ENCODE measurements at regions not wholly inside any gene's neighbourhood (a gene's known extent, or its start where the extent isn't known, plus 50 kb on each side); places are given as distances from the start of the nearest gene placed in this dataset.
"Not testable (repeated sequence)": the region's sequence is repeated elsewhere in the genome, so short reads cannot be mapped to it uniquely, and the experiment has no call there.

DNA sequence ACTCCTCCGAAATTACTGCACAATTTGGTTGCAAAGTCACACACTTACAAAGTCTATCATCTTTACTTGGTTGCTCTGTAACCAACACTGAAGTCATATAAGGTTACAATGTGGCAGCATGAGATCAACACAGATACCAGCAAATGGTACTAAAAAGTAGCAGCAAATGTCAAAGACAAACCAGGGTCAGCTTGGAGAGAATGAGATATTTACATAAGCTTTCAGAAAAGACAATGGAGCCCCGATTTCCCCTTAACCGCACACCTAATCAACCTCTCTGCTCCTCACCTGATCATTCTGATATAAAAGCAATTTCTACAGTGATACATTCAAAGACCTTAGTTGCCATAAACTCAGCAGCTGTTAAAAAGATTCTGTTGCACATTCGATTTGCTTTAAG, 76.4 kb upstream of the FOXN3 start:
- DNase-seq (ENCODE audit: low read depth in 3 of 3), result no peak

DNA sequence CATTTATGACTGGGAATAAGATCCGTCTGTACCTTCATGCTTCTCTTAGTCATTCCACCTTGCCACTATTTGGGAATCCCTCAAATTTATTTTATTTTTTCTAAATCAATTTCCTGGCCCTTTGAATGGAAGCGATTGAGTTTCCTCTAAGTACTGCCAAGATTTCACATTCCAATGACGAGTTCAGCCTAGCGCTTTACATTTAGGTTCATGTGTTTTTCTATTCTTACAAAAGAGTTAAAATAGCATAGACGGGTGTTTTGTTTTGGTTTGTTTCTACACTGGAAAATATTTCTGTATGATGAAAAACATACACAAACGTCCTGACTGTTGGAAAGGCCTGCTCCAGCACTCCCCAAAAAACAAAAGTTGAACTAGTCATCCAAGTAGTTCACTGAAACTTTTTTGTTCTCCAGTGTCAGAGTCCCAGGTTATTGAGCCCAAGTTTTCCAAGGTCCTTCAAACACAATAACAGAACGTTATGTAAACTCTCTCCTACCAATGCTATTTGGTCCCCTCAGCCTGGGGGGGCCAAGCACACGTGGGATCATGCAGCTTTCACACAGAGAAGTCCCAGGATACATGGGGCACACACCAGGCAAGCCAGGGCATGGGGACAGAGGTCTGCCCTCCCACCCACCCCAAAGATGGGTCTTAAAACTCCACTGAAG, 74.8 kb upstream of the FOXN3 start:
- DNase-seq (ENCODE audit: low read depth in 3 of 3), result no peak

GRCh38 chr14:89490466-89490865, 73.4 kb upstream of the FOXN3 start:
- no peak for DNase-seq (ENCODE audit: low read depth in 3 of 3)

- no peak for DNase-seq (ENCODE audit: low read depth in 3 of 3)
Measured at GRCh38 chr14:89489761-89490437, 72.9 kb upstream of the FOXN3 start.

DNA sequence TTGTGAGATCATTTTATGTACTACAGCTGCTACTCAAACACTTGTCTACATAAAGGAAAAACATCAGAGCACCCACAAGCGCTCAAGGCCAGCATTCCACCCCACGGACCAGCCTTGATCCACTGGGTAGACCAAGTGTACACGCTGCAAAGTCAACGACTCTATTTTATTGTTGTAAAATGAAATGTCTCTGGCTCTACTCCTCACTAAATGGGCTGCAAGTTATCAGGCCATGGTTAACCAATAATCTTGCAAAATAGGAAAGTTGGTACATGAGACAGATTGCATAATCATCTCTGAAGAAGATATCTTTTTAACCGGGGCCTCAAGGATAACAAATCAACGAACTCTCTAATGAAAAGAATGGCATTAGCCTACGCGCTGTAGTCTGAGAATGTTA, 69.9 kb upstream of the FOXN3 start:
- no peak for DNase-seq (ENCODE audit: low read depth in 3 of 3)

- DNase-seq (ENCODE audit: low read depth in 3 of 3), result no peak
Measured at GRCh38 chr14:89486505-89486904, 69.5 kb upstream of the FOXN3 start.

DNA sequence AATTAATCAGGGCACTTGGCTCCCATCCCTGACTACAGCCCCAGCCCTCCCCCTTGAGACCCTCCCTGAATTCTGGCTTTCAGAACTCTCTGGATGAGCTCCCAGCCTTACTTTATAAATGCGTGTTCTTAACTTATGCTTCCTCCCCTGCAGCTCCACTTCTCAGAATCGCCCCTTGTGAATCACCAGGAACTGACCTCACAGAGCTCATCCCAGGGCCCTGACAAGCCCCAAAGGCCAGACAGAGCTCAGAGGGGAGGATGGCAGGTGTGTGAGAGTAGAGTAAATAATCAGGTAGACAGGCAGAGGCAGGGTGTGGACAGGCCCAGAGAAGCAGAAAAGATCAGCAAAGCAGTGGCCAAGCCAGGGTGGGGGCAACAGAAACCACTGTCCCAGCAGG, 68.2 kb upstream of the FOXN3 start:
- no peak for DNase-seq (ENCODE audit: low read depth in 3 of 3)

- no peak for DNase-seq (ENCODE audit: low read depth in 3 of 3)
Measured at GRCh38 chr14:89484051-89484844, 67.2 kb upstream of the FOXN3 start.

- no peak for DNase-seq (ENCODE audit: low read depth in 3 of 3)
Measured at GRCh38 chr14:89481196-89481595, 64.2 kb upstream of the FOXN3 start.

DNA sequence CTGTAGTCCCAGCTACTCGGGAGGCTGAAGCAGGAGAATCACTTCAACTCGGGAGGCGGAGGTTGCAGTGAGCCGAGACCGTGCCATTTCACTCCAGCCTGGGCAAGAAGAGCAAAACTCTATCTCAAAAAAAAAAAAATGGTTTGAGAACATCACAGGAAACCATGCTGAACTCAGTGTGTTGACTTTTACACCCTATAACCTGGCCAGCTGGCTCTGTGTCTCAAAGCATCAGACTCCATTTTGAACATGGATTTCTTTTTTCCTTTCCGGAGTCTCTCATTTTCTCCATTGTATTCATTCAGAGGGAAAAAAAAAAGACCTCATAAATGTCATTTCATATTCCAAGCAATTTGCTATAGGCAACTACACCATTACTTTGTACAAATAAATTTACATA, 63.2 kb upstream of the FOXN3 start:
- DNase-seq (ENCODE audit: low read depth in 3 of 3), result no peak

- DNase-seq (ENCODE audit: low read depth in 3 of 3), result no peak
Measured at GRCh38 chr14:89479802-89480201, 62.8 kb upstream of the FOXN3 start.

DNA sequence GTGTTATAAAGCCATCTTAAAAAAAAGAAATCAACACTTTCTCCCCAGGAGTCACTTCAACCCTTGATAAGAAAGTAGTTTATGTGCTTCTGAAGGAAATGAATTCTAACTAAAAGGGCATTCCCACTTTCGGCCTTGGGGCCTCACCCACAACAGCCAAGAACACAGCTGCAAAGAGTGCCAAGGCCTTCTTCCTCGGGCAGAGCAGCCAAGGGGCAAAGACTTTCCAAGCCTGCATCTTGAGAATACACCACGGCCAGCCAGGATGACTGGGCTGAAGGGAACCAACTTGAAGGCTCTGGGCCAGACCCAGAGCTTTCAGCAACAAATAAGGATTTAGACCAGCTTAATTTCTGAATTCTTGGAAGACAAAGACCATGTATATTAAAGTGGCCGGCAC, 60.4 kb upstream of the FOXN3 start:
- DNase-seq (ENCODE audit: low read depth in 3 of 3), result no peak

DNA sequence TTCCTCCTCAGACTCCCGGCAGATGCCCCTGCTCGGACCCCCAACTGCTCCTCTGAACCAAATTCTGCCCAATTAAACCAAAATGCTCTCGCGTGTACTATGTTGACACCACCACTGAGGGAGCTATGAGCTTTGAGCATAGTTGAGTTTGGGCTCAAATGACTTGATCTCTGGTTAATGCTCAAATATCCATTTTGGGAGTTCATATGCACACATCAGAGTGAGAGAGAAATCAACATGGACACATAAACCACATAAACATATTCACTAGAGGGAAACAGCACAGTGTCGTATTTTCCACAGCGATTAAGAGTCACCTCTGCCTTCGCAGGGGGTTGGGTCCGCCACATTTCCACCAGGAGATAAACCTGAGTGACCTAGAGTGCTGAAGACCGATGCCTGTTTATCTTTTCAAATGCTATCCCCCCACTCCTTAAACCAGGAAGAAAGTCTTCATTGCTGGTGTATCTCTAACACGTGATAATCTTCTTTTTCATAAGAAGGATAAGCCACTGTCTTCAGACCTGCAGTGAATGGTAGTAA, 59.4 kb upstream of the FOXN3 start:
- no peak for DNase-seq (ENCODE audit: low read depth in 3 of 3)

GRCh38 chr14:89474464-89474863, 57.4 kb upstream of the FOXN3 start:
- no peak for DNase-seq (ENCODE audit: low read depth in 3 of 3)

GRCh38 chr14:89473989-89474388, 57.0 kb upstream of the FOXN3 start:
- no peak for DNase-seq (ENCODE audit: low read depth in 3 of 3)

- no peak for DNase-seq (ENCODE audit: low read depth in 3 of 3)
Measured at GRCh38 chr14:89473569-89473968, 56.5 kb upstream of the FOXN3 start.

- no peak for DNase-seq (ENCODE audit: low read depth in 3 of 3)
Measured at GRCh38 chr14:89470401-89470800, 53.4 kb upstream of the FOXN3 start.

DNA sequence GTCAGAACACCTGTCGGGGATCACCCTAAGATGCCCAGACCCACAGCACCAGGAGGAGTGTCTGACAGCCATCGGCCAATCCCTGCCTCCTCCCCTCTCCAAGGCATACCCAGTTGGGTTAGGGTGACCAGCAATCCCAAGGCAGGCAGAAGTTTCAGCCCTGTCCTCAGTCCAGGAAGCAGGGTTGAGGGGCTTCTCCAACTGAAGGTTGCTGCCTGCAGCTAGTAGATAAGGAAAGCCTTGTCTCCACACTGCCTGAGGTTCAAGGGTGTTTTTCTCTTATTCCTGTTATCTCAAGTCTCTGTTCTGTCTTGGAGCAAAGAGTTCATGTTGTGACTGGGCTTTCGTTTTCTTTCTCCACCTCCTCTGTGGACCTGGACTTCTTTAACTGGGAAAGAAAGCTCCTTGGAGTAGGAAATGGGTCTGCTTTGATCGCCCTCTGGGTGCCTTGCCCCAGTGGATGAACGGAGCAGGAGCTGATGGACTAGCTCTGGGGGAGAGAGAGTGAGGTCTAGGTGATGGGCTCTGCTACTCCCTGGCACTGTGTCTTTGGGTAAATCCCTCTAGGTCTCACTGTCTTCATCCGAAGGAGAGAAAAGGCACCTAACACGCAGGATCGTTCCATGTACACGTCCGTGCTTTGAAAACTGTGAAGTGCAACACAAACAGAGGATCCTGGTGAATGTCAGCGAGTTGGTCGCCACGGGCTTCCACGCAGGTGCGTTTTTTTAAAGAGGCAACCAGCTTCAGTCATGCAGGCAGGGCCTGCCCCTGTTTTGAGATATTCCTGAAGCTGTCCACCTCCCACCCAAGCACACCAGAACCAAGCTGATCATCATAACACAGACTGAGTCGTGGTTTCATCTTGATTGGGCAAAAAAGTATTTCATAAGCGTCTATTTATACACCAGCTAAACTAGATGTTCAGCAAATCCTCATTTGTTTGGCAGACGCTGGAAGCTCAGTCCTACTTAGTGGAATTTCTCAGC, 52.5 kb upstream of the FOXN3 start:
- DNase-seq (ENCODE audit: low read depth in 3 of 3), result no peak

DNA sequence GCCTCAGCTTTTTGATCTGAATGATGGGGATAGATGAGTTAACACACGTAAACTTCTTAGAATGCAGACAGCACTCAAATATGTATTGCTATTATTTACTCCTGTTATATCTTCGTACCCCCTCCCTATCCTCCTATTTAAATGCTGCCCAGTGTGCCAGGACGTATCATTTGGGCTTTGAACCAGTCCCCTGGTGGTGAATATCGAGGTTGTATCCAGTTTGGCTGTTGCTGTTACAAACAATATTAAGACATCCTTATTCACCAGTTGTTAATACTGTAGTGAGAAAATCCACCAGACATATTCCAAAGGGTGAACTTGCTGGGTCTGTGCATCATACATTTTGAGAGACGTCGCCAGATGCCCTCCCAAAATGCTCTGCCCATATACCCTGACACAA, 51.5 kb upstream of the FOXN3 start:
- DNase-seq (ENCODE audit: low read depth in 3 of 3), result no peak

DNA sequence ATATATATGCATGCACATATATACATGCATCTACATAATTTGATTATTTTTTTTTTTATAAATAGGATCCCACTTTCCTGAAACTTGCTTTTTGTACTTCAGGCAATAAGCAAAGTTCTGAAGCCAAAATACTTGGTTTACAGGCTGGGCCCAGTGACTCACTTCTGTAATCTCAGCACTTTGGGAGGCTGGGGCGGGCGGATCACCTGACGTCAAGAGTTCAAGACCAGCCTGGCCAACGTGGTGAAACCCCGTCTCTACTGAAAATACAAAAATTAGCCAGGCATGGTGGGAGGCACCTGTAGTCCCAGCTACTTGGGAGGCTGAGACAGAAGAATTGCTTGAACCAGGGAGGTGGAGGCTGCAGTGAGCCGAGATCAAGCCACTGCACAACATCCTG, 51.0 kb upstream of the FOXN3 start:
- not testable (repeated sequence) for DNase-seq (ENCODE audit: low read depth in 3 of 3)

- DNase-seq (ENCODE audit: low read depth in 3 of 3), result no peak
Measured at GRCh38 chr14:89466944-89467343, 49.9 kb upstream of the FOXN3 start.
